22Rv1 (cell line): ENCODE measurements at regions not wholly inside any gene's neighbourhood (a gene's known extent, or its start where the extent isn't known, plus 50 kb on each side); places are given as distances from the start of the nearest gene placed in this dataset.

Experiments used
- ZFX ChIP-seq: fragments of 450-650 bp; IDR thresholded peaks from 2 replicates; pipeline ENCODE4 v1.6.1; 2017; ENCODE audit warnings: antibody characterized with exemption, borderline replicate concordance
- TF ChIP-seq, protein P1 (sequence below): fragments of 450-650 bp; IDR thresholded peaks from 2 replicates; pipeline ENCODE4 v1.5.1; 2017; ENCODE audit warnings: mild to moderate bottlenecking

DNA sequence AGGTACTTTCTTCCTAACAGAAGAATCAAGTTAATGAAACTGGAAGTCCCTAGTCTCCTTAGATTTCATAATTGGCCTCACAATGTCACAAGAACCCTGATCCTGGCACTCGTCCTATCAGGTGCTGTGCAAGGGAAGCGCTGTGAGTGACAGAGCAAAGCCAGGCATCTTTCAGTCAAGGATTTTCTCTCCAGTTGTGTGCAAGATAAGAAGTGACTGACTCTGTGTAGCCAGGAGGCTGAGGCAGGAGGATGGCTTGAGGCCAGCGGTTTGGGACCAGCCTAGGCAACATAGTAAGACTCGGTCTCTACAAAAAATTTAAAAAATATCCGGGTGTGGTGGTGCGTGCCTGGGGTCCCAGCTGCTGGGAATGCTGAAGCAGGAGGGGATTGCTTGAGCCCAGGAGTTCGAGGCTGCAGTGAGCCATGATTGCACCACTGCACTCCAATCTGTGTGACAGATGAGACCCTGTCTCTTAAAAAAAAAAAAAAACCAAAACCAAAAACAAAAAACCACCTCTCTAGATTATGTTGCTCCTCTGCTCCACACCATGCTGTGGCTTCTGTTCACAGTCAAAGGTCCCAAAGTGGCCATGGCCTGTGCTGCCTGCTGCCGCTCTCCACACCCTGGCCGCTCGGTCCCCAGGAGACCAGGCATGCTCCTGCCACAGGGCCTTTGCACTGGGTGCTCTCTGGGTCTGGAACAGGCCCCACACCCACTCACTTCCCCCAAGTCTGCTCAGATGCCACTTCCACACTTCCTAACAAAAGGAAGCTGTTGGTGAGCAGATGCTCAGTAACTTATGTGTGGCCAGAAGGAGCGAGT is 54.2 kb upstream of the CLDN5 start:
- TF ChIP-seq, protein P1, sequence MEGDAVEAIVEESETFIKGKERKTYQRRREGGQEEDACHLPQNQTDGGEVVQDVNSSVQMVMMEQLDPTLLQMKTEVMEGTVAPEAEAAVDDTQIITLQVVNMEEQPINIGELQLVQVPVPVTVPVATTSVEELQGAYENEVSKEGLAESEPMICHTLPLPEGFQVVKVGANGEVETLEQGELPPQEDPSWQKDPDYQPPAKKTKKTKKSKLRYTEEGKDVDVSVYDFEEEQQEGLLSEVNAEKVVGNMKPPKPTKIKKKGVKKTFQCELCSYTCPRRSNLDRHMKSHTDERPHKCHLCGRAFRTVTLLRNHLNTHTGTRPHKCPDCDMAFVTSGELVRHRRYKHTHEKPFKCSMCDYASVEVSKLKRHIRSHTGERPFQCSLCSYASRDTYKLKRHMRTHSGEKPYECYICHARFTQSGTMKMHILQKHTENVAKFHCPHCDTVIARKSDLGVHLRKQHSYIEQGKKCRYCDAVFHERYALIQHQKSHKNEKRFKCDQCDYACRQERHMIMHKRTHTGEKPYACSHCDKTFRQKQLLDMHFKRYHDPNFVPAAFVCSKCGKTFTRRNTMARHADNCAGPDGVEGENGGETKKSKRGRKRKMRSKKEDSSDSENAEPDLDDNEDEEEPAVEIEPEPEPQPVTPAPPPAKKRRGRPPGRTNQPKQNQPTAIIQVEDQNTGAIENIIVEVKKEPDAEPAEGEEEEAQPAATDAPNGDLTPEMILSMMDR: no peak
- TF ChIP-seq ZFX: no peak
